Osteoblast (primary cell): ENCODE measurements at regions not wholly inside any gene's neighbourhood (a gene's known extent, or its start where the extent isn't known, plus 50 kb on each side); places are given as distances from the start of the nearest gene placed in this dataset.
A peak's percentile ranks its signal among the peaks of the same experiment; 100 is the strongest.

Source experiments
- DNase-seq: peaks from one replicate; pipeline ENCODE4 v3.0.0; 2011; ENCODE audit warnings: low spot score, mixed read lengths; ENCODE audit not compliant: insufficient read length; ENCODE audit errors: missing footprints
- H2AFZ ChIP-seq: 2 replicates; pipeline ENCODE4 v1.6.0; 2011; ENCODE audit warnings: mild to moderate bottlenecking, low read length
- H3K27ac ChIP-seq: 2 replicates; pipeline ENCODE4 v1.5.1; 2011; ENCODE audit warnings: mild to moderate bottlenecking, low read depth, low read length, moderate library complexity
- H3K27me3 ChIP-seq: 2 replicates; pipeline ENCODE4 v1.6.0; 2012; ENCODE audit warnings: mild to moderate bottlenecking, control low read depth, inconsistent platforms, low read length, moderate library complexity; ENCODE audit not compliant: insufficient read depth
- H3K36me3 ChIP-seq: 2 replicates; pipeline ENCODE4 v1.5.1; 2011; ENCODE audit warnings: mild to moderate bottlenecking, low read length, control low read depth, moderate library complexity; ENCODE audit not compliant: insufficient read depth
- H3K4me1 ChIP-seq: 2 replicates; pipeline ENCODE4 v1.5.1; 2011; ENCODE audit warnings: mild to moderate bottlenecking, low read length, control low read depth, moderate library complexity; ENCODE audit not compliant: insufficient read depth
- H3K4me2 ChIP-seq: 2 replicates; pipeline ENCODE4 v1.6.0; 2011; ENCODE audit warnings: mild to moderate bottlenecking, low read length; ENCODE audit not compliant: insufficient read depth
- H3K4me3 ChIP-seq: fragments of 200-600 bp; sonication (generic); 3 replicates; pipeline ENCODE4 v1.5.1; 2012; ENCODE audit warnings: mild to moderate bottlenecking, low read length, inconsistent platforms; ENCODE audit not compliant: insufficient read depth
- H3K79me2 ChIP-seq: 2 replicates; pipeline ENCODE4 v1.6.0; 2012; ENCODE audit warnings: mild to moderate bottlenecking, low read length, control low read depth, inconsistent platforms; ENCODE audit not compliant: insufficient read depth
- H3K9me3 ChIP-seq: 2 replicates; pipeline ENCODE4 v1.5.1; 2011; ENCODE audit warnings: low read depth, low read length, control low read depth
- H4K20me1 ChIP-seq: 2 replicates; pipeline ENCODE4 v1.6.0; 2012; ENCODE audit warnings: mild to moderate bottlenecking, low read length, control low read depth; ENCODE audit not compliant: insufficient read depth
- CTCF ChIP-seq: IDR thresholded peaks from 2 replicates; pipeline ENCODE4 v1.5.1; 2011; ENCODE audit warnings: mild to moderate bottlenecking, low read depth, low read length, moderate library complexity; ENCODE audit errors: extremely low read depth

- H3K4me1 ChIP-seq, result peaks cover 25% of the 10 kb centered on the region
- peak; percentile 14 for DNase-seq
- no peaks in the 10 kb centered on the region for H3K79me2 ChIP-seq
- H3K36me3 ChIP-seq, result no peaks in the 10 kb centered on the region
- H3K4me3 ChIP-seq, result no peak overlapping the region
- no peak overlapping the region for H2AFZ ChIP-seq
- TF ChIP-seq CTCF, result no peak
- no peaks in the 10 kb centered on the region for H3K27me3 ChIP-seq
- no peaks in the 10 kb centered on the region for H3K9me3 ChIP-seq
- H4K20me1 ChIP-seq, result no peaks in the 10 kb centered on the region
- no peak overlapping the region for H3K27ac ChIP-seq
- no peak overlapping the region for H3K4me2 ChIP-seq
Observed at GRCh38 chr12:85630851-85631250, 205.4 kb downstream of the RASSF9 start.

- Histone ChIP-seq H3K4me3 (no peak overlapping the region), H3K36me3 (no peaks in the 10 kb centered on the region), H4K20me1 (no peaks in the 10 kb centered on the region), H3K9me3 (no peaks in the 10 kb centered on the region), H3K27ac (no peak overlapping the region), H3K4me2 (no peak overlapping the region), H3K27me3 (no peaks in the 10 kb centered on the region), H2AFZ (no peak overlapping the region), H3K79me2 (no peaks in the 10 kb centered on the region), H3K4me1 (peaks cover 10% of the 10 kb centered on the region)
- DNase-seq, result no peak
- no peak for TF ChIP-seq CTCF
Observed at GRCh38 chr12:85632390-85632789, 203.8 kb downstream of the RASSF9 start.

GRCh38 chr12:85633491-85633890 is 202.7 kb downstream of the RASSF9 start:
- H3K36me3 ChIP-seq, result no peaks in the 10 kb centered on the region
- H3K4me2 ChIP-seq, result no peak overlapping the region
- no peaks in the 10 kb centered on the region for H3K27me3 ChIP-seq
- TF ChIP-seq CTCF, result no peak
- H3K4me3 ChIP-seq, result no peak overlapping the region
- H3K4me1 ChIP-seq, result peaks cover 4% of the 10 kb centered on the region
- H3K9me3 ChIP-seq, result no peaks in the 10 kb centered on the region
- H3K27ac ChIP-seq, result no peak overlapping the region
- H2AFZ ChIP-seq, result no peak overlapping the region
- no peaks in the 10 kb centered on the region for H3K79me2 ChIP-seq
- no peaks in the 10 kb centered on the region for H4K20me1 ChIP-seq
- DNase-seq, result no peak

- no peaks in the 10 kb centered on the region for H3K9me3 ChIP-seq
- H2AFZ ChIP-seq, result peak overlapping the region; percentile 26
- no peak overlapping the region for H3K4me2 ChIP-seq
- peak; percentile 58 for DNase-seq
- no peak overlapping the region for H3K27ac ChIP-seq
- no peak for TF ChIP-seq CTCF
- no peak overlapping the region for H3K4me3 ChIP-seq
- no peaks in the 10 kb centered on the region for H3K27me3 ChIP-seq
- peaks cover 8% of the 10 kb centered on the region for H3K4me1 ChIP-seq
- no peaks in the 10 kb centered on the region for H4K20me1 ChIP-seq
- no peaks in the 10 kb centered on the region for H3K36me3 ChIP-seq
- H3K79me2 ChIP-seq, result no peaks in the 10 kb centered on the region
Observed at GRCh38 chr12:85639834-85640233, 196.4 kb downstream of the RASSF9 start.
